H1 (cell line): ENCODE measurements at regions not wholly inside any gene's neighbourhood (a gene's known extent, or its start where the extent isn't known, plus 50 kb on each side); places are given as distances from the start of the nearest gene placed in this dataset.

Experiments used
- BCL11A ChIP-seq, 2 experiments: IDR thresholded peaks; one replicate each; pipeline ENCODE4 v1.6.1; 2011; ENCODE audit warnings: low read depth in 2 of 2, low read length in 2 of 2, mild to moderate bottlenecking in 2 of 2
- EGR1 ChIP-seq: IDR thresholded peaks from 2 replicates; pipeline ENCODE4 v1.6.1; 2011; ENCODE audit warnings: low read depth, low read length, borderline replicate concordance
- NANOG ChIP-seq: IDR thresholded peaks from 2 replicates; pipeline ENCODE4 v1.6.1; 2011; ENCODE audit warnings: low read length, low read depth, mild to moderate bottlenecking, inconsistent platforms; ENCODE audit not compliant: insufficient read depth, poor library complexity, severe bottlenecking
- POLR2AphosphoS5 ChIP-seq: IDR thresholded peaks from 2 replicates; pipeline ENCODE4 v1.6.1; 2011; ENCODE audit warnings: low read depth, low read length
- TCF12 ChIP-seq: IDR thresholded peaks from 2 replicates; pipeline ENCODE4 v1.6.1; 2011; ENCODE audit warnings: low read depth, mild to moderate bottlenecking, low read length

DNA sequence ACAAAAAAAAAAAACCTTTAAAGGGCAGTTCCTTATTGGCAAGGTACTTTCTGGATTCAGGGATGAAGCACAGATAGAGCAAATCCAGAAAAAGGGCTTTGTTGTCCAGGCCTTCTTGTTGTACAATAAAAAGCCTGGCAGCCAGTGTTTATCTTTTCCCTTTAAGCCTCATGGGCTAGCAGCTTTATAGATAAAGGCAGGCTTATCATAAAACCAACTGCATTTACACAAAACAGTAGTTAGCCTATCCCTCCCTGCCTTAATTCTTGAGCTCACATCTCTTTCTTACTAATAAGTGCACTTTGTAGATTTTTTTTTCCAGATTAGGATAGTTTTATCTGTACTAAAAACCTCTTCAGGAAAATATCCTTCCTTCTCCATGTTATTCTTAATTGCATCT is 662.8 kb upstream of the CCDC54 start:
- TF ChIP-seq POLR2AphosphoS5: no peak
- TF ChIP-seq TCF12: no peak
- TF ChIP-seq EGR1: no peak
- TF ChIP-seq NANOG: no peak
- no peak for TF ChIP-seq BCL11A (IDR thresholded peaks at IDR 0.05; ENCODE audit: low read depth in 2 of 2, low read length in 2 of 2)
